ENCODE measurements at regions not wholly inside any gene's neighbourhood (a gene's known extent, or its start where the extent isn't known, plus 50 kb on each side); places are given as distances from the start of the nearest gene placed in this dataset.
A peak's percentile ranks its signal among the peaks of the same experiment; 100 is the strongest.
"Not testable (repeated sequence)": the region's sequence is repeated elsewhere in the genome, so short reads cannot be mapped to it uniquely, and the experiment has no call there.

DNA sequence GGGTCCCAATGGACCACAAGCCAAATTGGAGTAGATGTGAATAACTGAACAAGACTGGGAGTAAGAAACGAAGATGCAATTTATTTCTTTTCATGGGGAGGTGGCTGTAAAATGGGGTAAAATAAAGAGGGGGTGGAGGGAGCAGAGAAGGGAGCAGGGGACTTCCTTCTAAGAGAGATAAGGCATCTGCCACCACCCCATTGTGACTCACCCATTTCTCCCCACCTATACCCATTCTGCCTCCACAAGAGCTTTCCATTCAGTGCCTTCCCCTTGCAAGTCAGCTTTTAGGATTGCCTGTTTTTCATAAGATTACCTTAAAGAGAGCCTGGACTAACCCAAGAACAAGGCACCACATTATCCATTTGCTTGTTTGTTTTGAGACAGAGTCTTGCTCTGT is 87.1 kb upstream of the PAX2 start:
- ATAC-seq (no peak), DNase-seq (no peak)
- intact Hi-C loops (cut with micrococcal nuclease): no loop called here

DNA sequence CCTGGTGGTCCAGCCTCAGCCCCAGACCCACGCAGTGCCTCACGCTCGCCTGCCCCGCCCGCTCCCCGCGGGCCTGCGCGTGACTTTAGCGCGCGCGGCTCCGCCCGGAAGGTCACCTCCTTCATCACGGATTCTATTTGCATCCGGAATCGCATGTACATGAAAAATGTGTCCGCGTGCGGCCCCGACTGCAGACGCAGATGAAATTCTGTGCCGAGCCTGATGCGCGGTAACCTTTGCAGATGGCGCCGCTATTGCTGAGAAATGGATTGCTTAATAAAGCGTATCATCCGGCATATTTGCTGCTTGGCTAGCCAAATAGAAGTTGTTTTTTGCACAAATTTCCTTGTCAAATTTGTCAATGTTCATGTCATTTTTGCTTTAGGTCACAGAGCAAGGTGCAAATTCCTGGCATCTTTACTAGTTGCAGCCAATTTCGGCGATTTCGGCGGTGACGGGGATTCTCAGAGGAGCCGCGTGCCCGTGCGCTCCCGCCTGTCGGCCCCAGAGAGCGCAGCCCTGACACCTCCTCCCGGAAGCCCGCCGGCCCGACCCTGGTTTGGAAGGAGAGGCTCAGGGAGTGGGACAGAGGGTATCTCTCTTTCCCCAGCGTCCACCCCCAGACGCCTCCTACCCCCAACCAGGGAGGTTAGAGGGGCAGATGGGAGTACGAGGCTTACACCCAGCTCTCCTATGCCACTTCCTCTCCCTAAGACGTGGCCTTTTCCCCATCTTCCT is 85.9 kb upstream of the PAX2 start:
- intact Hi-C loops (cut with micrococcal nuclease): no loop called here
- DNase-seq (no peak), ATAC-seq (no peak)

DNA sequence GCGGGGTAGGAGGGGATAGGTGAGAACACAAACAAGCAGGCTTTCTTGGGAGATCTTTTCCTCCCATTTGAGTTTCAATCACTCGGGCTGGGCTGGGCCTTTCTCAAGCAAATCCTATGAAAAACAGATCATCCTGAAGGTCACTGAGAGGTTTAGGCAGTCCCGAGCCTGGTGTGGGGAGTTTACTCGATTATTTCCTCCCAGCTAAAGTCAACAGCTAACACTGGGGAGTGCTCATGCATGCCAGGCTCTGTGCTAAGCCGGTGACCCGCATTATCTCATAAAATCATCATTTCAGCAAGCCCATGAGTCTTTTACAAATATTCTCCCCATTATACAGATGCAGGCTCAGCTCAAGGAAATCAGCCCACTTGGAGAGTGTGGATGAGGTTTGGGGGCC is 85.0 kb upstream of the PAX2 start:
- intact Hi-C loops (cut with micrococcal nuclease): no loop called here
- ATAC-seq: no peak
- DNase-seq: no peak

DNA sequence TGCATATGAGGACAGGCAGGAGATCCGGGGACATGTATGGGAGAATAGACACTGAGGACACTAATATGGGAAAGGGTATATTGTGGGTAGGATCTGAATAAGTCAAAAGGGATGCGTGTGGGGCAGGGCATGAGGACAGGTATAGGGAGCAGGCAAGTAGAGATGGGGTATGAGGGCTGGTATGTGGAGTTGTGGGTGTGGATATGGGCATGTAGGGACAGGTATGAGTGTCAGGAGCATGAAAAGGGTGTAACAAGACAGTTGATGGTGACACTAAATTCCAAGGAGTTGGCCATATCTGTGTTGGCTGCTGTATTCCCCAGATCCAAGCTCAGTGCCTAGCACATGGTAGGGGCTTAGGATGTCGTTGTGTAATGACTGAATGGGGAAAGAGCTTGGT is 84.4 kb upstream of the PAX2 start:
- no peak for DNase-seq
- intact Hi-C loops (cut with micrococcal nuclease): no loop called here
- no peak for ATAC-seq

DNA sequence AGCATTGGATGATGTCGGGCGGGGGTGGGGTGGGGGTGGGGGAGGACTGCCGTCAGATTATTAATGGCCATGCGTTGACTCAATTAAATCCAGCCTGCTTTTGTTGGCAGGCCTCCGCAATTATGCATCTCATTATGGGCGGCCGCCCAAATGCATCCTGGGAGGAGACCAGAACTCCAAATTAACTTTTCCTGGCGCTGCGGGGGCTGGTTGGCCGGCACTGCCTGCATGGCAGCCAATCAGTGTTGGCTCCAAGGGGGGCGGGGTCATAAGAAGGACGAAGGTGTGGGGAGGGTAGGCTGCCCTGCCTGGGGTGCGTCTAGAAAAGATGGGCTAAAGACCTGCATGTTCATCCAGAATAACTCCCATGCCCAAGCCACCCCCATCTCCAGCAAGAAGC is 83.9 kb upstream of the PAX2 start:
- DNase-seq: no peak
- ATAC-seq: no peak
- intact Hi-C loops (cut with micrococcal nuclease): no loop called here

DNA sequence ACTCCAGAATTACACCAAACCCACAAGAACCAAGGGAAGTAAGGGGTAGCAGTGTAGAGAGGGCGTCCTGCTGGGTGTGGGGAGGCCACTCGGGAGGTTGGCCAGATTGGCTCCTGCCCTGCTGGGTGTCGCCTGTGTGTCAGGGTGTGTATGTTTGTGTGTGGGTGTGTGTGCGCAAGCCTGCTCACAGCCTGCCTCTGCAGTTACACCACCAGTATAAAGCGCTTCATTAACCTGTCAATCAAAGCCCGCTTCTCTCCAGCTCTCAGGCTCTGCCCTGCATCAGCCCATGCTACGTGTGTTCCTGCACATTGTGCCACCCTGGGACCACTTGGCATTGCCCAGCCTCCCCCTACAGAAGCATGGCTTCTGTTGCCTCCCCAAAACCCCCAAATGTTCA is 83.3 kb upstream of the PAX2 start:
- intact Hi-C loops (cut with micrococcal nuclease): no loop called here
- ATAC-seq (no peak), DNase-seq (no peak)

DNA sequence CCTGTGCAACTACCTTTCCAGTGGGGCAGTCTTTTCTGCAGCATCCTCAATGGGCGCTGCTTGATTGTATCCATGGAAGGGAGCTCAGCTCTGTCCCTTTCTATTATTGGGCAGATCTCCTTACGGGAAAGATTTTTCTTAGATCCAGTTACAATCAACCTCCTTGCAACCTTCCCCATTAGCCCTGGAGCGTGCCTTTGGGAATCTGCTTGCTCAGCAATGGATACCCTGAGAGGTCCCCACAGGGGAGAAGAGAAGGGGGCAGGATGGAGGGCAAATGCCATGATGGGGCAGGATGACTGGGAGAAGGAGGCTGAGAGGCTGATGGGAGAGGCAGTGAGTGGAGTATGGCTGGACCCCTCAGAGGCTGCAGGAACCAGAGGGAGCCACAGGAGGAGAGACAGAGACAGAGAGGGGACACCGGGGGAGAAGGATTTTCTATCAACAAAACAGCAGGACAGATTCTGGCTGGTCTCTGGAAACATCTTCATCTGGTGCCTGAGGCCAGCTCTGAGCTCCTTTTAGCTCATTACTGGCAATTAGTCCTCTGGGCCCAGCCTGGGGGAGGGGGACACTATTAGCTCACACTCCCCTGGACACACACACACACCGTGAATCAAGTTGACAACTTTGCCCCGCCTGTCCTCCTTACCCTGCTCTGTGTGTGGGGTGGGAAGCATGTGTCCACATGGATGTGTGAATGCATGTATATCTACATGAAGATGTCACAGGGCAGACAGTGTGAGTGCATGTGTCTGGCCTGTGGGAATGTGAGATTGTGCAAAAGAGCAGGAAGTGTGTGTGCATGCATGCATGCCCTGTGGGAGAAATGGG is 80.8 kb upstream of the PAX2 start:
- ATAC-seq (no peak), DNase-seq (no peak)
- intact Hi-C loops (cut with micrococcal nuclease): no loop called here

DNA sequence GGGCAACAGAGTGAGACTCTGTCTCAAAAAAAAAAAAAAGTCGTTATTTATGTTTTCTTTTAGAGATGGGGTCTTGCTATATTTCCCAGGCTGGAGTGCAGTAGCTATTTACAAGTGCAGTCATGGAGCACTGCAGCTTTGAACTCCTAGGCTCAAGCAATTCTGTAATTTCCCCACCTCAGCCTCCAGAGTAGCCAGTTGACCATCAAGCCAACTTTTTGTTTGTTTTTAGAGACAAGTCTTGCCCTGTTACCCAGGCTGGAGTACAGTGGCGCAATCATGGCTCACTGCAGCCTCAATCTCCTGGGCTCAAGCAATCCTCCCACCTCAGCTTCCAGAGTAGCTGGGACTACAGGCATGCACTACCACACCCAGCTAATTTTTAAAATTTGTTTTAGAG is 78.7 kb upstream of the PAX2 start:
- ATAC-seq; DNase-seq; intact Hi-C loops (cut with micrococcal nuclease): not testable (repeated sequence)

DNA sequence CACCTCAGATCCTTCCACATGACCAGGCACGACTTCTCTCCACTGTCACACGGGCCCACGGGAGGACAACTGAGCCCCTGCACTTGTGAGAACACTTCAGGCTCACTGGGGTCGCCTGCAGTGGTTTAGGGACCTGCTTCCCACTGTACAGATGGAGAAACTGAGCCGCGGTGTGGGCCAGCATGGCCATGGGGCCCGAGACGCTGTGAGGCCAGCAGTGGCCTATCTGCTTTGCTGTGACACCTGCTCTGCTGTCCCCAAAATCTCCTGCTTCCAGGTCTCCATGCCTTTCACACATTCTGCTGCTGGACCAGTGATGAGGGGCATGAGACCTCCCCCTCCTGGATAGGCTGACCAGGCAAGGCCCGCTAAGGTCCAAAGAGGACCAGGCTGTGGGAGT is 75.8 kb upstream of the PAX2 start:
- ATAC-seq: no peak
- no peak for DNase-seq
- intact Hi-C loops (cut with micrococcal nuclease): no loop called here

DNA sequence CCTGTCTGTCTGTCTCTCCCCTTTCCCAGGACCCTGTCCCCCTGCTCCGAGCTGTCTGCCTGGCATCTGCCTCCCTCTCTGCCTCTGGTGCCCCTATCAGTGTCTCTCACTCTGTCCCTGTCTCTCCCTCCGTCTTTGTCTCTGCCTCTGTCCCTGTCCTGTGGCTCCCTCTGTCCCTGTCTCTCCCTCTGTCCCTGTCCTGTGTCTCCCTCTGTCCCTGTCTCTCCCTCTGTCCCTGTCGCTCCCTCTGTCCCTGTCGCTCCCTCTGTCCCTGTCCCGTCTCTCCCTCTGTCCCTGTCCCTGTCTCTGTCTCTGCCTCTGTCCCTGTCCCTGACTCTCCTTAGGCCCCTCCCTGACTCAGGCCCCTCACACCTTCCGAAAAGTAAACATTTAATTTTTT is 75.0 kb upstream of the PAX2 start:
- no peak for ATAC-seq
- DNase-seq: no peak
- intact Hi-C loops (cut with micrococcal nuclease): no loop called here

DNA sequence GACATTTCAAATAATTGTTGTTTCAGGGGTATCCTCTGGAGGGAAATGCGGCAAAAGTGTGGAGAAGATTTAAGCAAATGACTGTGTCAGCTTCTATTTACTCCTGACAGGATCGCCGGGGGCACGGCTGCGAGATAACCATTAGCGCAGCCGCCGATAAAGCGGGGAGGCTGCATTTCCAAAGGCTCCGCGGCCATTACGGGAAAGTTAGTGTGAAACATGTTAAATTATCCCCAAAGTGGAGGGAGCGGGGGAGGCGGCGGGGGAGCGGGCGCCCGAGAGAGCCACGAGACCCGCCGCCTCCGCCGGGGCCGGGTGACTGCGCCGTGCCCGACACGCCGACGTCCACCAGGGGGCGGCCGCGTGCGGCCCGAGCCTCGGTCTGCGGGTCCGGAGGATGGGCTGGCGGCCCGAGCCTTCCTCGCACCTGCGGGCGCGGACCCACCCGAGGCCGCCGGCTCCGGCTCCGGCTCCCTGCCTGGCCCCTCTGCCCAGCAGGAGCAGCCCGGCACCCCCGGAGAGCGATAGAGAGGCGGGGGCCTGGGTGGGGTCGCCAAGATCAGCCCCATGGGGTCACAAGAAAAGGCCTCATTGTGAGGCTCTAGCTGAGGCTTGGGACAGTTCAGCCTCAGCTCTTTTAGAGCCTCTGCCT is 74.4 kb upstream of the PAX2 start:
- DNase-seq (peak; percentile 51), ATAC-seq (peak; percentile 36)
- intact Hi-C loops (cut with micrococcal nuclease): no loop called here

DNA sequence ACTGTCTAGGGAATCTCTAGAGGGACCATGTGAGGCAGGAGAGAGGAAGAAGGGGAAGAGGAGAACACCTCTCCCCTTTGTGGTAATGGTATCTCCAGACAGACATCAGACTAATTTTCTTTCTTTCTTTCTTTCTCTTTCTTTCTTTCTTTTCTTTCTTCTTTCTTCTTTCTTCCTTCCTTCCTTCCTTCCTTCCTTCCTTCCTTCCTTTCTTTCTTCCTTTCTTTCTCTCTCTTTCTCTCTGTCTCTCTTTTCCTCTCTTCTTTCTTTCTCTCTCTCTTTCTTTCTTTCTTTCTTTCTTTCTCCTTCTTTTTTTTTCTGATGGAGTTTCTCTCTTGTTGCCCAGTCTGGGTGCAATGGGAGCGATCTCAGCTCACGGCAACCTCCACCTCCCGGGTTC is 73.2 kb upstream of the PAX2 start:
- intact Hi-C loops (cut with micrococcal nuclease): no loop called here
- DNase-seq: no peak

DNA sequence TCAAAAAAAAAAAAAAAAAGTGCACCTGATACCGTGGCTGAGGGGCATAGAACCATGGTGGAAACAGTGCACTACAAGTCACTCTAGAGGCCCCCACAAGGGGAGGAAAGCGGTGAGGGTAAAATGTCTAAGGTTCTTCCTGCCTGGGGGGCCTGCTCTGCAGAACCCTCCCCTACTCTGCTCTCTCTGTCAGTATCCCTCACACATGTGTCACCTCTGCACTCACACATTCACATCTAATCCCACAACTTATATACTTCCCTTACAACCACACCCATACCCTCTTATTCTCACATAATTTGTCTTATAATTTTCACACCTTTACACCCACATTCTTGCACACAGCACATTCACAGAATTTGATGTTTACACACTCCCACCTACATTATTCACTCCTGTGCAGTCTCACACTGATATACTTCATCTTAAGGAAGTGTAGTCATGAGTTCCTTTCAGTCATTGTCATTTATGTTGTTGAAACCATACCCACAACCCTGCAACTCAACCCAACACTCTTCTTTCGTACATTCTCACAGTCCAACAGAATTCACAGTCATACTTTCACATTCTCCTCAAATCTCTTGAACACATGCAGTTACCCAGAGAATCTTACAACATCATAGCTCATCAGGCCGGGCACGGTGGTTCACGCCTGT is 68.0 kb upstream of the PAX2 start:
- intact Hi-C loops (cut with micrococcal nuclease): no loop called here
- DNase-seq (no peak), ATAC-seq (no peak)

More for the DNA sequence above, 73.2 kb upstream of the PAX2 start:
- ATAC-seq: no peak

DNA sequence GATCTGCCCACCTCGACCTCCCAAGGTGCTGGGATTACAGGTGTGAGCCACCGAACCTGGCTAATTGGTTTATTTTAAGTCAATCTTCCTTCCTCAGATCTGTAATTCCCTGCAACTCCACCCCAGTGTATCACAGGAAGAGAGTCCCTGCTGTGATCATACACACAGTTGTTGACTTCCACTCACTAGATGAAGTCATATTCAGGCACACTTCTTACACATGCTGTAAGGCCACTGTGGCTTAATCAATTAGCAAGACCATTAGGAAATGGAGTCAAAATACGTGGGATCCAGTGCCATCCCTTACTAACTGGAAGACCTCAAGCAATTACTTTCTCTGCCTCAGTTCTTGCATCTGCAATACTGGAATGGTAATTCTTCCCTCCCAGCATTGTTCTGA is 66.1 kb upstream of the PAX2 start:
- intact Hi-C loops (cut with micrococcal nuclease): no loop called here
- no peak for DNase-seq
- no peak for ATAC-seq

DNA sequence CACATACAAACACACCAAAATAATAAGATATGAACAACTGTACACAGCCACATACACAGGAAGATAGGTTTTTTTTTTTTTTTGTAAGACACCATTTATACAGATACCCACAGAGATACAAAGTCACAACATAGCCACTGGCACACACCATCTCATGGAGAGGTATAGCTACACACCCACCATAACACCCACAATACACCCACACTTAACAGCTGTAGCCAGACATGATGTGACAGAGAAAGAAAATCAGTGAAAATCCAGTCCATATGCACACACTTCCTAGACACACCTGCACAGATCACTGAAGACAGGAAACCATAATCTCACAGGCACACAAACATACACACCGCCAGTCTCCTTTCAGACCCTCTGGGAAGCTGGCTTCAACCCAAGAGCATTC is 62.4 kb upstream of the PAX2 start:
- DNase-seq: no peak
- ATAC-seq: no peak
- intact Hi-C loops (cut with micrococcal nuclease): no loop called here

DNA sequence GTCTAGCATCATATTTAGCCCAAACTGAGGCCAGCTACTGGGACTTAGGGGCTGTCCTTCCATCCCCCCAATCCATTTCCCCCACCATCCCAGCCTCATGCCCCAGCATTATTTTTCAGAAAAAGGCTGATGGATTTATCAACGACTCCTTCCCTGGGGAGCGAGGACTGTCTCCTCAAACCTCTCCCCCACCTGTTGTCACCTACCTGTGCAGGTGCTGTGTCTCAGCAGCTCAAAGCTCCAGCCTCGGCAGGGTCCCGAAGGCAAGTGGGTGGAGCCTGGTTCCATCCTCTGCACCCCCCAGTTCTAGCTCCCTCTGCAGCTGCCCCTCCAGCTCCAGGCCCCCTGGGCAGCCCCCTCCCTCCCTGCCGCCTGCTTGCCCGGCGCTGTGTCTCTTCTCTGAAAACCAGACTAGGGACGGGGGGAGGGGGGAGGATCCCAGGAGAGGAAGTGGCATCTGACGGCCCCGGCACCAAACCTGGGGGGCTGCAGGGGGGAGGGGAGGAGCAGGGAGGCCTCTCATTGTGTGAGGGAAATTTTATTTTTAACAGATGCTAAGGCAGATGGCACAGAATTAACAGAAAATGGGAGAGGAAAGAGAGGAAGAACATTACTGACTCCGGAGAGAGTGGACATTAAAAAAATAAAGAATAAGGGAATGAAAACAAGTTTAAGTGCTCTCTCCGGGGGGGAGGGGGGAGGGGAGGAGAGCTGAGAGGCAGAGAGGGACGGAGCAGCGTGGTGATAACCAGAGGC is 61.7 kb upstream of the PAX2 start:
- DNase-seq: no peak
- intact Hi-C loops (cut with micrococcal nuclease): no loop called here
- ATAC-seq: no peak

DNA sequence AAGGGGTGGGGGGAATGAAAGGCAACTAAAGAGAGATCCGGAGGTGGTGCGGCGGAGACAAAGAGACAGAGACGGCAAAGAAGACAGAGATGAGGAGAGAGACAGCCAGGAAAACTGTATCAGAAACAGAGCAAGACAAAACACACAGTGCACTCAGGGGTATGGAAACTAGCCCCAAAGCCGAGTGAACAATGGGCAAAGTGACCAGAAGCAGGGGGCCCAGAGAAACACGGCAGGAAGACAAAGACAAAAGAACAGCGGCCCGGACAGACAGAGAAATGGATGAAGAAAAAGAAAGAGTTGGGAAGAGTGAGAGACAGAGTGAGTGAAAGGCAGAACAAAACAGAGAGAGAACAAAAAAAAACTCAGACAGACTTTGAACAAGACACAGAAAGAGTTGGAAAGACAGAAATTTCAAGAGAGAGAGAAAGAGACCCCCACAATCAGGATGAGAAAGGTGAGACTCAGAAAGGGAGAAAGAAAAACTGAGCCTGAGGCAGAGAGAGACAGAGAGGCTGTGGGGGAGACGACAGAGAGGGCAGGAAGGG is 60.6 kb upstream of the PAX2 start:
- DNase-seq (no peak), ATAC-seq (no peak)
- intact Hi-C loops (cut with micrococcal nuclease): no loop called here

DNA sequence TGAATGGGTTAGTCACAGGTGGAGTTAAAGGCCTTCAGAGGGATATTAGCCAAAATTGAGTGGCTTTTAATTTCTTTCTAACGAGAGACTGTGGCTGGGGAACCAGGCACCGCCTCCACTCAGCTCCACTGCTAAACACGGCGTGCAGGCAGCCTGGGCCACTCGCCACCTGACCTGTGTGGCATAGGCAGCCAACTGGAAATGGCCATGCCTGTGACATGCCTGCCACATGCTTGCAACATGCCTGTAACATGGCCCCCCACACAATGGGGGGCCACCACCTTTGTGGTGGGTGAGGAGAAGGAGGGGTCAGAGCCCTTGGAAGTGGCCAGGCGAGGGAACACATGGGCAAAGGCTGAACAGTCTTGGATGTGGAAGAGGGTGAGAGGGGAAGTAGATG is 60.1 kb upstream of the PAX2 start:
- intact Hi-C loops (cut with micrococcal nuclease): no loop called here
- DNase-seq: no peak
- no peak for ATAC-seq
